Memory B cell (primary cell): ENCODE measurements at regions not wholly inside any gene's neighbourhood (a gene's known extent, or its start where the extent isn't known, plus 50 kb on each side); places are given as distances from the start of the nearest gene placed in this dataset.
A peak's percentile ranks its signal among the peaks of the same experiment; 100 is the strongest.

ENCODE experiments used
- ATAC-seq: fragments of 150-1000 bp; cut with Tn5 transposase; 2 replicates; pipeline ENCODE4 v1.10.0; 2021; ENCODE audit warnings: low read depth, mild to moderate bottlenecking, moderate library complexity
- DNase-seq, 2 donors: peaks; one replicate each; pipeline ENCODE4 v3.0.0; 2022; ENCODE audit warnings: low spot score in 2 of 2
- H3K27ac Mint-ChIP-seq: one replicate; pipeline ENCODE4 v1.8.0; 2022; ENCODE audit warnings: mild to moderate bottlenecking, moderate library complexity, mixed read lengths
- H3K27me3 Mint-ChIP-seq: one replicate; pipeline ENCODE4 v1.8.0; 2022; ENCODE audit warnings: mixed read lengths
- H3K36me3 Mint-ChIP-seq: one replicate; pipeline ENCODE4 v1.8.0; 2022; ENCODE audit warnings: mild to moderate bottlenecking, mixed read lengths
- H3K4me1 Mint-ChIP-seq: one replicate; pipeline ENCODE4 v1.8.0; 2022; ENCODE audit warnings: mixed read lengths
- H3K4me3 Mint-ChIP-seq: one replicate; pipeline ENCODE4 v1.8.0; 2022; ENCODE audit warnings: mild to moderate bottlenecking, moderate library complexity, mixed read lengths
- H3K9me3 Mint-ChIP-seq: one replicate; pipeline ENCODE4 v1.8.0; 2022; ENCODE audit warnings: mixed read lengths

DNA sequence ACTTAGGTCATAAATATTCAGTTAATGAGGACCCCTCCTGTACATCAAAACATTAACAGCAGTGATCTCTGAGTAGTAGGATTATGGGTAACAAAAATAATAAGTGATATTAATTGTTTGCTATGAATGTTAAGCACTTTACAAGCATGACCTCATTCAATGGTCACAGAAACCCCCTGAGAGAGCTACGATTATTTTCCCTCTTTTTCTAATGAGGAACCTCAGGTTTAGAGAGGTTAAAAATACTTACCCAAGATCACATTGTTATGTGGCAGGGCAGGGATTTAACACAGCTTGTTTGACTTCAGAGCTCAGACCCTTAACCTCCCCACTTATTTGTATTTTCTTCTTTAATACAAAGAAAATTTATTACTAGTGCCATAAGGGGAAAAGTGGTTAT is 228.2 kb downstream of the TBL1XR1 start:
- Mint-ChIP-seq H3K4me1 (peaks cover 3% of the 10 kb centered on the region), H3K36me3 (no peaks in the 10 kb centered on the region), H3K27ac (no peak overlapping the region), H3K4me3 (no peak overlapping the region), H3K27me3 (peaks cover 1% of the 10 kb centered on the region), H3K9me3 (no peaks in the 10 kb centered on the region)
- ATAC-seq (peak; percentile 34), DNase-seq (no peak)

DNA sequence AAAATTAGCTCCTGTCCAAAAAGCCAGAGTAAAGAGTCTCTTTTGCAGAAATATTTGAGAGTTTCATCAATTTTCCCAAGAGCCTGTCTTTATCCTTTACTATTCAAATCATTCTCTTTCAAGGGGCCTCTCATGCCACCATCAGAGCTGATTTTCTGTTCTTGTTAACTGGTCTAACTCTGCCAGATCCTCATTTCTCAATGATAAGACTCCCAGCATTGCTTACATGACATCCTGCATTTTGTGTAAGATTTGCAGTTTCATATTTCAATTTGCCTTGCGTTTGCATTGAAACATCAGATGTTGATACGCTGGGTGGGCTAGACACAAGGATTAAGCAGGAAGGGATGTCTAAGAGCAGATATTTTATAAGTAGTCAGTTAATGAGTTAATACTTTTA is 228.7 kb downstream of the TBL1XR1 start:
- ATAC-seq (no peak), DNase-seq (no peak)
- Mint-ChIP-seq H3K27ac (no peak overlapping the region), H3K4me3 (no peak overlapping the region), H3K27me3 (peaks cover 1% of the 10 kb centered on the region), H3K36me3 (no peaks in the 10 kb centered on the region), H3K9me3 (no peaks in the 10 kb centered on the region), H3K4me1 (peaks cover 3% of the 10 kb centered on the region)

GRCh38 chr3:176967522-176967921 is 229.8 kb downstream of the TBL1XR1 start:
- H3K9me3 Mint-ChIP-seq: no peaks in the 10 kb centered on the region
- no peaks in the 10 kb centered on the region for H3K36me3 Mint-ChIP-seq
- H3K27me3 Mint-ChIP-seq: peaks cover 3% of the 10 kb centered on the region
- no peak overlapping the region for H3K4me3 Mint-ChIP-seq
- H3K4me1 Mint-ChIP-seq: peaks cover 3% of the 10 kb centered on the region
- H3K27ac Mint-ChIP-seq: no peak overlapping the region
- no peak for DNase-seq
- no peak for ATAC-seq

- H3K9me3 Mint-ChIP-seq: no peaks in the 10 kb centered on the region
- peaks cover 5% of the 10 kb centered on the region for H3K27me3 Mint-ChIP-seq
- no peak overlapping the region for H3K27ac Mint-ChIP-seq
- H3K4me3 Mint-ChIP-seq: no peak overlapping the region
- H3K4me1 Mint-ChIP-seq: peaks cover 3% of the 10 kb centered on the region
- peak; percentile 46 for ATAC-seq
- DNase-seq: no peak
- no peaks in the 10 kb centered on the region for H3K36me3 Mint-ChIP-seq
These were observed 232.6 kb downstream of the TBL1XR1 start for GRCh38 chr3:176964661-176965060.

DNA sequence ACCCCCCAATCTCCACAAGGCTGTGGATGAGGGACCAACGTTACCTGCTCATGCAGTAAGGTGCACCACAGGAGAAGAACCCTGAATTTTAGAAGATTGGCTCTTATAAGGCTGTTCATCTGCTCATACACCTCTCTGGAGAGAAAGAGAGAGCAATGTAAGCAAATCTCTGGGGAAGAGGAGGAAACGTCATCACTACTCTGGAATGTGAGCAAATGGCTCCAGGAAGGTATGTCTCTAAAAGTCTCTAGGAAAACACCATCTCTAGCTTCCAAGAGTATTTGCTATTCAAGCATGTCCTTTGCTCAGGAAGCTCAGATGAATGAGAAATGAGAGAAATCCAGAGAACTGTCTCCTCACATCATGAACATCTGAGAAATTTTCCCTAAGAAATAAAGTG is 235.4 kb downstream of the TBL1XR1 start:
- H3K36me3 Mint-ChIP-seq: no peaks in the 10 kb centered on the region
- H3K4me1 Mint-ChIP-seq: peaks cover 3% of the 10 kb centered on the region
- H3K4me3 Mint-ChIP-seq: no peak overlapping the region
- ATAC-seq: no peak
- H3K9me3 Mint-ChIP-seq: no peaks in the 10 kb centered on the region
- no peak for DNase-seq
- no peak overlapping the region for H3K27ac Mint-ChIP-seq
- peaks cover 4% of the 10 kb centered on the region for H3K27me3 Mint-ChIP-seq

DNA sequence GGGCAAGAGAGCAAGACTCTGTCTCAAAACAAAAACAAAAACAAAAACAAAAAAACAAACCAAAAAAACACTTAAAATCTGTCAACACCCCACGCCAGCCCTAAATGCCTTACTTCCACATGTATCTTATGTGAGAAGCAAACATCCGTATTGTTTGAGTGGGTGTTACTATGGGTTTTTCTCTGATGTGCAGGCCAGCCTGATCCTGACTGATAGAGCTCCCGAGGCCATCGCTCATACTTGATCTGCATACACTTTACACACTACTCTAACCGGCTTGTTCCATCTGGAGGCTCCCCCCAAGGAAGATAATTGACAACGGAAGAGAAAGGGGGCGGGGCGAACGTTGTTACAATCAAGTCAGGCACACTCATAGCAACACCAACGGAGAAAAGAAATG is 237.4 kb downstream of the TBL1XR1 start:
- no peaks in the 10 kb centered on the region for H3K4me1 Mint-ChIP-seq
- H3K27me3 Mint-ChIP-seq: peaks cover 6% of the 10 kb centered on the region
- no peak for ATAC-seq
- no peak overlapping the region for H3K4me3 Mint-ChIP-seq
- H3K27ac Mint-ChIP-seq: no peak overlapping the region
- no peak for DNase-seq
- H3K9me3 Mint-ChIP-seq: no peaks in the 10 kb centered on the region
- no peaks in the 10 kb centered on the region for H3K36me3 Mint-ChIP-seq

DNA sequence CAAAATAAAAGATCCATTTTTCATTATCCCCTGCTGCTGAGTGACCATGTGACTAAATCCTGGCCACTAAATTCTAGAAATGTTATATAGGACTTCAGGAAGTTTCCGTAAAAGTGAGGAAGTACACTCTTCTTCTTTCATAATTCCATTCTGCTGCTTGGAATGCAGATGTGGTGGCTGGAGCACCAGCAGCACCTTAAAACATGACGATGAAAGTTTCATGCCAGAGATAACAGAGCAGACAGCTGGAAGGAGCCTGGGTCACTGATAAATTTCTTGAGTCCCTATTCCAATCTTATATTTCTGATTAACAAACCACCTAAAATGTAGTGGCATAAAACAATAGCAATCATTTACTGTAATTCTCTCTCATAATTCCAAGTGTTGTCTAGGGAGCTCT is 238.7 kb downstream of the TBL1XR1 start:
- Mint-ChIP-seq H3K27ac (no peak overlapping the region), H3K9me3 (no peaks in the 10 kb centered on the region), H3K4me3 (no peak overlapping the region), H3K36me3 (no peaks in the 10 kb centered on the region), H3K27me3 (peaks cover 6% of the 10 kb centered on the region), H3K4me1 (no peaks in the 10 kb centered on the region)
- DNase-seq (no peak), ATAC-seq (no peak)

GRCh38 chr3:176954517-176954916 is 242.8 kb downstream of the TBL1XR1 start:
- Mint-ChIP-seq H3K36me3 (no peaks in the 10 kb centered on the region), H3K27ac (no peak overlapping the region), H3K4me3 (no peak overlapping the region), H3K27me3 (peaks cover 2% of the 10 kb centered on the region), H3K9me3 (no peaks in the 10 kb centered on the region), H3K4me1 (no peaks in the 10 kb centered on the region)
- DNase-seq (no peak), ATAC-seq (no peak)

DNA sequence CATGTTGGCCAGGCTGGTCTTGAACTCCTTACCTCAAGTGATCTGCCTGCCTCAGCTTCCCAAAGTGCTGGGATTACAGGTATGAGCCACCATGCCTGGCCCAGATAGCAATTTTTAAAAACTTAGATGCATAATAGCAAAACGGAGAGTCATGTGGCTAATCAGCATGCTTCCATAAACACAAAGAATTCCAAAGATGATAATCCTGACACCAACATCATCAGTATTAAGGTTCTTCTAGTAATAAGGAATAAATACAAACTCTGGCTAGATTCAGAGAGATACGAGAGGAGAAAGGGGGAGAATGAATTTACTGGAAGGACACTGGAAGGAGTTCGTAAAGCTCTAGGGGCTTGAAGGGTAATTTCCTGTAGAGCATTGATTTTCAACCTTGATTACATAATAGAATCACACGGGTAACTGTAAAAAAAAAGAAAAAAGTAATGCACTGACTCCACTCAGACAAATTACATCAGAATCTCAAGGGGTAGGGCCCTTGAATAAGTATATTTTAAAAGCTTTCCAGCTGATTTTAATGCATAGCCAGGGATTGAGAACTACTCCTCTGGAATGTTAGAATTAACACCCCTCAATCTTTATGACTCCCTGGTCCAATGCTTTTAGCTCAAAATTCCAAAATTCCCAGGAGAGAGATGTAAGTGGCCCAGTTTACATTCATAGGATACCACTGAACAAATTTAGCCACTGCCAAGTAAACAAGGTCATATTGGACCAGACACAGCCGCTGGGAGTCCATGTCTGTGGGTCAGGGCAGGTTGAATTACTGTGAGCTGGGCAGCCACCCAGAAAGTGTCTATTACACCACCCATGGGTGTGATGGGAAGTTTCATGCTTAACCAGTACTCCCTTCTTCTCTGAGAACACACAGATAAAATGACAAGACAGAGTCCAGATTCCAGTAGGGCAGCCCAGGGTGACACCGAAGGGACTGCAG is 243.9 kb downstream of the TBL1XR1 start:
- DNase-seq (no peak), ATAC-seq (no peak)
- peaks cover 3% of the 10 kb centered on the region for H3K27me3 Mint-ChIP-seq
- H3K9me3 Mint-ChIP-seq: no peaks in the 10 kb centered on the region
- no peak overlapping the region for H3K27ac Mint-ChIP-seq
- no peaks in the 10 kb centered on the region for H3K36me3 Mint-ChIP-seq
- no peaks in the 10 kb centered on the region for H3K4me1 Mint-ChIP-seq
- H3K4me3 Mint-ChIP-seq: no peak overlapping the region

DNA sequence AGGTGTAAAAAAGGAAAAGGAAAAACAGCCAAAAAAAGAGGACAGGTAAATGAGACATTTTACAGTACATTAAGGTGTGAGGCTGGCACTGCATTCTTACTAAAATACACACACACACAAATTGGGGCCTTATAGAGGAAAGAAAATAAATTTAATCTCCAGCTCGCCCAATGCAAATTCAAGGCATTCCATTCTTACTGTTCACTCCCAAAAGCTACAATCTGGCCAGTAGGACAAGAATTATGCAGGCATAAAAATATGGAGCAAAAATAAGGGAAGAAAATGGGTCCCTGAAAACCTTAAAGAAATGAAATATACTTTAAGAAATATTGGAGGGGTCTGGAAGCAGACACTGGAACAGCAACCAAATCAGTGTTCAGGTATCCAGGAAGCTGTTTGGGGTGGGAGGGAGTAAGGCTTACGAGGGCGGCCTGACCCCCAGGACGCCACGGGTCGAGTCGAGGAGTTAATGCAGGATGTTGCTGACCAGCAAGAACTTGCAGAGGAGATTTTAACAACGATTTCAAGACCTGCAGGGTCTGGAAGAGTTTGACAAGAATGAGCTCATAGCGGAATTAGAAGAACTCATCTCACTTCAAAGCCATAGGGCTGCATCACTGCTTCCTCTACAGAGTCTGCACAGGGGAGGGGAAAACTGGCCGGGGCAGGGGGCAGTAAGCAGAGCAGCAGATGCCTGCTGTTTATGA is 245.5 kb downstream of the TBL1XR1 start:
- no peak overlapping the region for H3K27ac Mint-ChIP-seq
- no peaks in the 10 kb centered on the region for H3K4me1 Mint-ChIP-seq
- no peaks in the 10 kb centered on the region for H3K36me3 Mint-ChIP-seq
- DNase-seq (no peak), ATAC-seq (no peak)
- no peaks in the 10 kb centered on the region for H3K9me3 Mint-ChIP-seq
- peaks cover 3% of the 10 kb centered on the region for H3K27me3 Mint-ChIP-seq
- H3K4me3 Mint-ChIP-seq: no peak overlapping the region

DNA sequence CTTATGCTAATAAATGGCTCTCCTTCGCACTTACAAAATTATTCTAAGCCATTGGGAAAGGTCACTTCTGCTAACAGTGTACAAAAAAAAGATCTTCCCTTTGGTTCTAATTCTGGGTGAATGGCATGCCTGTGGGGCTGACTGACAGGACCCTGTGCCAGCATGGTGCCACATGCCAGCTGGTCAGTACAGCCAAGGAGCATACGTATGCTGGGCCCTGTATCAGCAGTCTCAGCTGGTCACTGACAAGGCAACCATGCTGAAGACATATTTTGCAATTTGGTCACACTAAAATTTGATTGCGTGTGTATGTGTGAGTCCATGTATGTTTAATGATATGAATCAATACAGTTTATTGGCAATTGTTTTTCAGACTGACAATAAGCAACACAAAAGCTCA is 246.1 kb downstream of the TBL1XR1 start:
- H3K27me3 Mint-ChIP-seq: peaks cover 3% of the 10 kb centered on the region

DNA sequence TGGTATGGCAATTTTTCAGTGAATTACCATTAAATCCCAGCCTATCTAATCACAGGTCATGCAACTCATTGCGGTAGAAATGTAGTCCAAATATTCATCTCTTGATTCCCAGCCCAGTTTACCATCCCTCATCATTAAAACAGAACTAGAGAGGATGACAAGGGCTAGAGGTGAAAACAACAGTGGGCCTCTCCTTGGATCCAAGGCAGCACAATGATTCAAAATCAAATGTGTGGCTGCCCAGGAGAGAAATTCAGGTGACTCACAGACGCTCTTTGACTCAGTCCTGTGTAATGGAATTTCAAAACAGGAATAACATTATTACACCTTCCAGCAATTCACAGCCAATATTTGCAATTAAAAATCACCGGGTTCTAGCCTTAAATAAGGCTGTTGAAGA is 246.5 kb downstream of the TBL1XR1 start:
- H3K27me3 Mint-ChIP-seq: peaks cover 3% of the 10 kb centered on the region
- ATAC-seq (no peak), DNase-seq (no peak)
- H3K9me3 Mint-ChIP-seq: no peaks in the 10 kb centered on the region
- H3K36me3 Mint-ChIP-seq: no peaks in the 10 kb centered on the region
- no peaks in the 10 kb centered on the region for H3K4me1 Mint-ChIP-seq
- H3K27ac Mint-ChIP-seq: no peak overlapping the region
- no peak overlapping the region for H3K4me3 Mint-ChIP-seq

More for the DNA sequence above, 246.1 kb downstream of the TBL1XR1 start:
- H3K27ac Mint-ChIP-seq: no peak overlapping the region
- no peaks in the 10 kb centered on the region for H3K36me3 Mint-ChIP-seq
- no peaks in the 10 kb centered on the region for H3K4me1 Mint-ChIP-seq
- H3K4me3 Mint-ChIP-seq: no peak overlapping the region
- H3K9me3 Mint-ChIP-seq: no peaks in the 10 kb centered on the region
- no peak for ATAC-seq
- DNase-seq: no peak

DNA sequence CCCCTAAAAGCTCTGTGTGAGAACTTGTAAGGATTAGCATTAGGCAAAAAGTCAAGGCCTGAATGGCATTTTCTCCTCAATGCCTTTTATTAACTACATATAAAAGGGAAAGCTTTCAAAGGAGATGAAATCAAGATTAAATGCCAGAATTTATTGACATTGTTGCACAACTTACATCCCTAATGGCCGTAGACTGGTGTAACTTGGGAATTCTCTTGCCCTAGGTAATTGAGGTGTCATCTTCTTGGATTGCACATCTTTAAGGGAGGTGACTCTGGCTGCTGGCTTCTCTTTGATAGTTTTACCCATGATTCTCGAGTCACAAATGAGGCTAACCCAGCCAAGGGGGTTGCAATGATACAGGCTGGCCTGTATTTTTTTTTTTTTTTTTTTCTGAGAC is 249.1 kb downstream of the TBL1XR1 start:
- Mint-ChIP-seq H3K4me3 (no peak overlapping the region), H3K36me3 (no peaks in the 10 kb centered on the region), H3K9me3 (no peaks in the 10 kb centered on the region), H3K27me3 (peaks cover 1% of the 10 kb centered on the region), H3K4me1 (no peaks in the 10 kb centered on the region), H3K27ac (no peak overlapping the region)
- DNase-seq (no peak), ATAC-seq (no peak)

DNA sequence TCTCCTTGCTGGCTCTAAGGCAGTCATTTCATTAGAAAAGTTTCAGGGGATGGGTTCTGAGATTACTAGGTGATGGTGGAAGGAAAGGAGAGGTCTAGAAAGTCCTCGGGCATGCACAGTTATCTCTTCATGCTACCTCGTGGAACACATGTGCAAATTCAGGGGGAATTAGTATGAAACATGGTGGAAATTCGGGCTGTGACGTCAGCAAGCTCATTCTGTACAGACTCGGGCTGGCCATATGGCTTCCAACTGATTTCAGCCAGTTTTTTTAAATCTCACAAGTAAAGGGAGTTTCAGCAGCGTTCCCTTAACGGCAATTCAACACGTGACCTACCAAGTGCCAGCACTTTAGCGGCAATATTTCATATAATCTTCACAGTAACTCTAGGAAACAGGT is 251.1 kb downstream of the TBL1XR1 start:
- no peak overlapping the region for H3K4me3 Mint-ChIP-seq
- no peak for ATAC-seq
- no peaks in the 10 kb centered on the region for H3K36me3 Mint-ChIP-seq
- H3K27ac Mint-ChIP-seq: no peak overlapping the region
- H3K27me3 Mint-ChIP-seq: peaks cover 1% of the 10 kb centered on the region
- DNase-seq: no peak
- no peaks in the 10 kb centered on the region for H3K9me3 Mint-ChIP-seq
- H3K4me1 Mint-ChIP-seq: no peaks in the 10 kb centered on the region
